ENCODE measurements at regions not wholly inside any gene's neighbourhood (a gene's known extent, or its start where the extent isn't known, plus 50 kb on each side); places are given as distances from the start of the nearest gene placed in this dataset.

- H3K9ac ChIP-seq (ENCODE audit: low read depth, low read length), result no peak overlapping the region
- H3K36me3 ChIP-seq (ENCODE audit: control insufficient read depth, insufficient read depth, low read length), result no peaks in the 10 kb centered on the region
- no CpG with 5 or more reads among the region's 1 CpG for WGBS, 2 experiments (ENCODE audit: extremely low coverage in 2 of 2, insufficient read length in 1 of 2)
- no peak overlapping the region for H3K56ac ChIP-seq (ENCODE audit: extremely low read depth, insufficient read depth, low read length)
- H3K9me3 ChIP-seq (ENCODE audit: control insufficient read depth, insufficient read depth, low read length), result no peaks in the 10 kb centered on the region
- BruUV-seq (replicated peaks), result no TSS peak
- DNase-seq, result no peak
- H4K20me1 ChIP-seq (ENCODE audit: insufficient read depth, low read length), result no peaks in the 10 kb centered on the region
- H4K8ac ChIP-seq (ENCODE audit: low read depth in 2 of 2, low read length in 2 of 2), result no peak overlapping the region
- no peak for ATAC-seq (ENCODE audit: low read depth)
- no peak overlapping the region for H3K4me2 ChIP-seq (ENCODE audit: low read depth, low read length)
- H2AK9ac ChIP-seq (replicated peaks; ENCODE audit: low read depth, low read length, poor library complexity), result no peak overlapping the region
- no peak overlapping the region for H2AK5ac ChIP-seq (ENCODE audit: low read depth, low read length)
- intact Hi-C loops (cut with micrococcal nuclease) (loop anchor here (10.0 kb wide), 1 partner anchor 63 kb away; no protein-coding TSS in a partner anchor), dilution Hi-C loops (cut with HindIII; ENCODE audit: low sequenced_read_pairs, unreplicated experiment) (no loop called here), in situ Hi-C loops (cut with MboI; ENCODE audit: low sequenced_read_pairs) (no loop called here)
- no peaks in the 10 kb centered on the region for H3K9me1 ChIP-seq (ENCODE audit: insufficient read depth, low read length)
- no peak overlapping the region for H3K4me3 ChIP-seq (ENCODE audit: insufficient read depth, low read depth, low read length)
- H2BK5ac ChIP-seq (ENCODE audit: low read depth, low read length, poor library complexity, severe bottlenecking), result no peak overlapping the region
- no peak for TF ChIP-seq MAFK (IDR thresholded peaks at IDR 0.05; ENCODE audit: low read depth, low read length)
- TF ChIP-seq CEBPB (IDR thresholded peaks at IDR 0.05; ENCODE audit: low read depth, low read length), result no peak
- TF ChIP-seq ELK1 (IDR thresholded peaks at IDR 0.05; ENCODE audit: borderline replicate concordance, low read depth, low read length), result no peak
- no peak for TF ChIP-seq CTCF (conservative IDR thresholded peaks at IDR 0.05; ENCODE audit: low read depth, low read length)
- TF ChIP-seq FOS (IDR thresholded peaks at IDR 0.05; ENCODE audit: low read depth, low read length), result no peak
- no peak for TF ChIP-seq NFE2L2 (IDR thresholded peaks at IDR 0.05; ENCODE audit: low read depth, low read length)
- TF ChIP-seq RCOR1 (IDR thresholded peaks at IDR 0.05; ENCODE audit: insufficient replicate concordance, low read length), result no peak
- no peak for TF ChIP-seq MXI1 (IDR thresholded peaks at IDR 0.05; ENCODE audit: borderline replicate concordance, low read depth, low read length)
- H3K14ac ChIP-seq (replicated peaks; ENCODE audit: low read depth, low read length), result no peak overlapping the region
- H3K4me1 ChIP-seq (ENCODE audit: control insufficient read depth, insufficient read depth, low read length), result no peaks in the 10 kb centered on the region
- H2BK15ac ChIP-seq (ENCODE audit: low read depth, low read length), result no peak overlapping the region
- no peak overlapping the region for H4K91ac ChIP-seq (ENCODE audit: insufficient read depth, low read depth, low read length)
- no peak overlapping the region for H3K4ac ChIP-seq (ENCODE audit: low read depth, low read length)
- H3K27me3 ChIP-seq (ENCODE audit: control insufficient read depth, insufficient read depth, low read length), result no peaks in the 10 kb centered on the region
- H2AFZ ChIP-seq (replicated peaks; ENCODE audit: low read length, poor library complexity), result no peak overlapping the region
- no peak overlapping the region for H3K27ac ChIP-seq (ENCODE audit: insufficient read depth, low read length)
- H3K18ac ChIP-seq (ENCODE audit: low read depth, low read length), result no peak overlapping the region
- H3K23ac ChIP-seq (ENCODE audit: low read depth, low read length), result no peak overlapping the region
- H4K5ac ChIP-seq (ENCODE audit: low read depth, low read length), result no peak overlapping the region
- no peak overlapping the region for H2BK20ac ChIP-seq (ENCODE audit: low read depth, low read length)
- no peak overlapping the region for H2BK120ac ChIP-seq (ENCODE audit: low read depth, low read length)
- CTCF ChIA-PET, result no interaction called here
- POLR2A ChIA-PET (ENCODE audit: unreplicated experiment), result no interaction called here
- H3K79me1 ChIP-seq (ENCODE audit: low read depth in 1 of 2, low read length in 2 of 2), result no peaks in the 10 kb centered on the region
Observed at GRCh38 chr2:124967325-124967724, 942.2 kb downstream of the CNTNAP5 start.

All from IMR-90 (cell line).